ENCODE measurements at regions not wholly inside any gene's neighbourhood (a gene's known extent, or its start where the extent isn't known, plus 50 kb on each side); places are given as distances from the start of the nearest gene placed in this dataset.
"Not testable (repeated sequence)": the region's sequence is repeated elsewhere in the genome, so short reads cannot be mapped to it uniquely, and the experiment has no call there.

GRCh38 chr3:87101861-87102625 lies 111.1 kb upstream of the VGLL3 start:
- no peak for DNase-seq

DNA sequence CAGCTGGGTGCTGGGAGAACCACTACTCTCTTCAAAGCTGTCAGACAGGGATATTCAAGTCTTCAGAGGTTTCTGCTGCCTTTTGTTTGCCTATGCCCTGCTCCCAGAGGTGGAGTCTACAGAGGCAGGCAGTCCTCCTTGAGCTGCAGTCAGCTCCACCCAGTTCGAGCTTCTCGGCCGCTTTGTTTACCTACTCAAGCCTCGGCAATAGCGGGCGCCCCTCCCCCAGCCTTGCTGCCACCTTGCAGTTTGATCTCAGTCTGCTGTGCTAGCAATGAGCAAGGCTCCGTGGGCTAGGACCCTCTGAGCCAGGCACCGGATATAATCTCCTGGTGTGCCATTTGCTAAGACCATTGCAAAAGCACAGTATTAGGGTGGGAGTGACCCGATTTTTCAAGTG lies 106.8 kb upstream of the VGLL3 start:
- DNase-seq = not testable (repeated sequence)

DNA sequence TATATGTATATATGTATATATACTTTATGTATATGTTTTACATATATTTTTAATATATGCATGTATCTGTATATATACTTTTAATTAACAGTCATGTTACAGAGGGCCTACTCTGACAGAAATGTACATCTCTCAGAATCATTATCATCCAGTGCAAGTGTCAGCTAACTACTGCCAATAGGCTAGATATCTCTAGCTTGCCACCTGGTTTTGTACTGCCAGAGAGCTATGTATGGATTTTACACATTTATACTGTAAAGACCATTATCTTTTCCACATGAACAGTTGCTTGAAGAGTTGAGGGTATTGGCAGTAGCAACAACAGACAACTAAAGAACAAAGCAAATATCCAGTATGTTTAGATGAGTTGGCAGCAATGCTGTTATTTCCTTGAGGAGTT lies 99.7 kb upstream of the VGLL3 start:
- no peak for DNase-seq

- DNase-seq = peak; percentile 88
These were observed 98.3 kb upstream of the VGLL3 start for GRCh38 chr3:87088993-87089841.

DNA sequence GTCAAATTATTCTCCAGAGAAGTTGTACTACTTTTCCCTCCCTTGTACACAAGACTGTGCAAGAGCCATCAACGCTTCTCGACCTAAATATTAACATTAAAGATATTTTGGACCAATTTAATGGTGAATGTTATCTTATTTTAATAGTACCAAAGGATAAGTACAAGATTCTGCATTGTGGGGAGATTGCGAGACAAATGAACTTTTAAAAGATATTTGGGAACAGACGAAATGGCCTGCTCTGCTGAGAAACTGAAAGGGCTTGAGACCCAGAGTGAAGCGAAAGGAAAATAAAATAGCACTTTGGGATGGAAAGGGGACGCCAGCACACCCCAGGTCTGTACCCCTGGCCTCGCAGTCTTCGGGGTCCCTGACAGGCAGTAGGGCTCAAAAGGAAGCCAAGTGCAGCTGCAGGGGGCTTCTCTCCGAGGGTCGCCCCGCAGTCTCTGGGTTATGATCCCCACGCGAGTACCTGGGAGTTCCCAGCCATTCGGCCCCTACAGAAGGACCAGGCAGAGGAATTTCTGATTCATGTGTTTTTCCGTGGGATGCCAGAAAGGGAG lies 97.6 kb upstream of the VGLL3 start:
- peak; percentile 17 for DNase-seq

- peak; percentile 16 for DNase-seq
These were observed 93.9 kb upstream of the VGLL3 start for GRCh38 chr3:87084868-87085267.

- DNase-seq = peak; percentile 73
These were observed 92.0 kb upstream of the VGLL3 start for GRCh38 chr3:87082796-87083440.

- DNase-seq = no peak
These were observed 86.4 kb upstream of the VGLL3 start for GRCh38 chr3:87077355-87077754.

DNA sequence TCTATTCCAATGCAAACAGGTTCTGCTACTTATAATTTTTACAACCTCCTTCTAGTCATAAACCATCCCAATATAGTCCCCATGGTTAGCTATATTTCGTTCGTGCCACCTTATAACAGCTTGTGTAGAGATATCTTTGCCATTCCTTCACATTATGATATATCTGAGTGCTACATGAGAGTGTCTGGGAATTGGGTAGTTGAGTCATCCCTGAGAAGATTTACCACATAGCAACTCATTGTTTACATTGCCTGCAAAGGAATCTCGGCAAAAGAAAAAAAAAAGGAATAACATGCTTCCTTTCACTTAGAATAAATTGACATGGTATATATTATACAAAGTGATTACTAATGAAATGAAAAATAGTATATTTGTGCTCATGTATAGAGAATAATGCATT lies 86.0 kb upstream of the VGLL3 start:
- peak; percentile 79 for DNase-seq

- DNase-seq = no peak
These were observed 82.7 kb upstream of the VGLL3 start for GRCh38 chr3:87073496-87074145.

DNA sequence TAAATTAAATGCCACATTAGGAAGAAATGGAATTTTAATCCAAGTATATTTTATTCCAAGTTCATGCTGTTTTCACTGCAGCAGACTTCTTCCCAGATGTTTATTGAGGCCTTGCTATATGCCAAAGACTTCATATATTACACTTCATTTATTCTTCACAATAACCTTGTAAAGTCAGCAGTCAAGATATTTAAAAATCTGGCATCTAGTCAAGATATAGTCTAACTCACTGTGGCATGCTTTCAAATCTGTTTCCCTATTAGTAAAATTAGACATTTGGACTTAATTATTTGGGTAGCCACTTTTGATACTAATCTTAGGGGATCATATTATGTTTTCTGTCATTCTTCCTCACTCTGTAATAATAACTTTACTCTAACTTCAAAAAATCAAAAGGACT lies 81.5 kb upstream of the VGLL3 start:
- DNase-seq = no peak

DNA sequence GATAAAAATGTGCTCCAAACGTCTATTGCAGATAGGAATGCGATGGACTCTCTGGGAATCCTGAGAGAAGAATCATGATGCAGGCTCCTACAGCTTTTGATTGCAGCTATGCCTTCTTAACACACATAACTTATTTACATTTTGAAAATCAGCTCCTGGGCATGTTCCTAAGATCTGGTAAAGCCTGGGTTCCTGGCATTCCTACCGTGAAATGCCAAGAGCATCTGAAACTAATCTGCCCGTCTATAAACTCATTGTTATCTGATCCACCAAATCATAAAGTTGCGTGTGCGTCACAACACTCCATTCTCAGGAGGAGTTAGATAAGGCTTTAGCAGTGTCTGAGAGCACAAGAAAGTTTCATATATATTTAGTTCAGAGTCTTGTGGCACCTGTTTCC lies 79.0 kb upstream of the VGLL3 start:
- DNase-seq = peak; percentile 32

DNA sequence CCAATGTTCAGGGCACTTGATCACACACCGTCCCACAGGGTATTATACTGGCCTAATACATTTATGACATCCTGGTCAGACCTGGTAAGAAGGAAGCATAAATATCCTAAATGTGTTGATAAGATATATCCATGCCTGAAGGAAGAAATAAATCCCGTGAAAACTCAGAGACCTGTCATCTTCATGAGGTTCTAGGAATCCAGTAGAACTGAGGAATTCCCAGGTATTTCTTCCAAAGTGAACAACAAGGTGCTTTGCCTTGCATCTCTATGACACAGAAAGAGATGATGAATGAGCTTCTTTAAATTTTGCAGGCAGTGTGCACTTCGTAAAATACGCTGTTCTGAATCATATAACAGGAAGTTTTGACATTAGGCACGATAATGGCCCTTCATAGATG lies 78.1 kb upstream of the VGLL3 start:
- no peak for DNase-seq

GRCh38 chr3:87062685-87063084 lies 71.7 kb upstream of the VGLL3 start:
- DNase-seq = no peak

DNA sequence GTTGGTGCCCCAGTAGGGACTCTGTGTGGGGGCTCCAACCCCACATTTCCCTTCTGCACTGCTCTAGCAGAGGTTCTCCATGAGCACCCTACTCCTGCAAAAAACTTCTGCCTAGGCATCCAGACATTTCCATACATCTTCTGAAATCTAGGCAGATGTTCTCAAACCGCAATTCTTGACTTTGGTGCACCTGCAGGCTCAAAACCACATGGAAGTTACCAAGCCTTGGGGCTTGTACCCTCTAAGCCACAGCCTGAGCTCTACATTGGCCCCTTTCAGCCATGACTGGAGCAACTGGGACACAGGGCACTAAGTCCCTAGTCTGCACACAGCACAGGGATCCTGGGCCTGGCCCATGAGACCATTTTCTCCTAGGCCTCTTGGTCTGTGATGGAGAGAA lies 66.5 kb upstream of the VGLL3 start:
- no peak for DNase-seq

DNA sequence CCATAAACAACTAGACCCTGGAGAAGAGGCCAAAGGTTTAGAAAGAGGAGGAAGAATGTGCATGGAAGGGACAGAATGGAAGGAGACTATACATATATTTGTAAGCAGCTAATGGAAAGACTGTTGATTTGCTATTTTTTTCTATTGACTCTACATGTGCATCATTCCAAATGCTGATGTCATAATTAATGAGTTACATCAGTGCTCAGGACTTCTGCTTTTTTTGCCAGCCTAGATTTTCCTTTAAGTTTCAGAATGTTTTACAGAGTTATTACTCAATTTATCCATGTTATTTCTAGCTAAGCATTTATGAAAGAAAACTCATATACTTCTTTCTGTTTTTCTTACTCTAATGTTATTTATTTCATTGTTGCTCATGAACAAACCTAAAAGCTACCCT lies 62.6 kb upstream of the VGLL3 start:
- DNase-seq = no peak

DNA sequence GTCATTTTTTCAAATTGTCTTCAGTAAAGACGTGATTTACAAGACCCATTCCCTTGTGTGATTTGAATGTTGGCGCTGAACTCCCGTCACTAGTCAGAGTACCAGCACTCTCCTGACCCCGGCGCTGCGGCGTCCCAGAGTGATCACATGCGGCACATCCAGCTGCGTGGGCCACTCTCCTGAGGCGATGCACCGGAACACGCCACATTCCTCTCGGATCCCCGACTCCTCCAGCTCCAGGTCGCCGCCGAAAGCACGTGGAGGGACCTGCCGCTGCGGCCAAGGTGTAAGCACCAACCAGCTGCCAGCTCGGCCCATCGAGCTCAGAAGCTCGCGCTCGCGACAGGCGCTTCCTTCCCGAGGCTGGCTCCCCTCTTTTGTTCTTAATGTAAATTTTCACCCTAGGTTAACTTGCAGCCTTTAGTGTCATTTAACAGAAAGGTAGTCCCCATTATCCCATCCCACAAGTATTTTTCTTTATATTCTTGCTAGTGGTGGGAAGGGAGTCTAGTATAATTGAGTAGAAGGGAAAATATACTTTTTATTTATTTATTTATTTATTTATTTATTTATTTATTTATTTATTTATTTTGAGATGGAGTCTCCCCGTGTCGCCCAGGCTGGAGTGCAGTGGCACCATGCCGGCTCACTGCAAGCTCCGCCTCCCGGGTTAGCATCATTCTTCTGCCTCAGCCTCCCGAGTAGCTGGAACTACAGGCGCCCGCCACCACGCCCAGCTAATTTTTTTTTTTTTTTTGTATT lies 61.7 kb upstream of the VGLL3 start:
- DNase-seq = no peak

GRCh38 chr3:87047852-87048251 lies 56.9 kb upstream of the VGLL3 start:
- no peak for DNase-seq

- no peak for DNase-seq
These were observed 55.3 kb upstream of the VGLL3 start for GRCh38 chr3:87046241-87046640.

DNA sequence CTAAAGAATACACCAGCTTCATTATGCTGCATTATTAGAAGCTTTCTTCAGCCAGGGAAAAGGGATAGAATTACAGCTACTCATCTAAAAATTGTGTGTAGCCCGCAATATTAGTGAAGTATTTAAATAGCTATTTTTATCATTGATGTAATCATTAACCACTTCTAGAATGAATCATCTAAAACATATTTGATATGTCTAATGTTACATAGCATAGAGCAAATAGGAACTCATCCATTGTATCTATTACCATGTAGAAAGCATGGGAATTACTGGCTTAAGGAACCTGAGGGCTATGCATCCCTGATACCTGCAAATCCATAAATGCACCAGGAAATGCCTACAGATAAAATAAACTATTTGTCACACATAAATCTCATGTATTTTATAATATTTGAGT lies 54.5 kb upstream of the VGLL3 start:
- no peak for DNase-seq

DNA sequence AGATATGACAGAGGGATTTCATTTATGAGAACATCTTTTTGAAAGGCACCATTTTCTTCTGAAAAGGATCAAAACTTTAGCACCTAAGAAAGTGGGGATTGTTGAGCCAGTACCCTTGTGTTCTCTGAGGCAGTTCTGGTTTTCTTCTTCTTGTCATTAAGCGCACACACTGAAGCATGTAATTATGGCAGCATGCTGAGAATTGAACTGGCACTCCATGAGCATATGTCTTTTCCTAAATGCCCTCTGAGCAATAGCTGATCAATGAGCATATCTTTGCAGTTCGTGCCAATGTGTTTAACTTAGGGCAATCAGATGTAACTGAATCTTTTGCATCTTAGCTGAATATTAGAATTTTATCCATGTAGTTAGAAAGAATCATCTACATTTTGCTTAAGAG lies 53.9 kb upstream of the VGLL3 start:
- no peak for DNase-seq

- no peak for DNase-seq
These were observed 53.5 kb upstream of the VGLL3 start for GRCh38 chr3:87044409-87044808.
